ENCODE measurements at regions not wholly inside any gene's neighbourhood (a gene's known extent, or its start where the extent isn't known, plus 50 kb on each side); places are given as distances from the start of the nearest gene placed in this dataset.

DNA sequence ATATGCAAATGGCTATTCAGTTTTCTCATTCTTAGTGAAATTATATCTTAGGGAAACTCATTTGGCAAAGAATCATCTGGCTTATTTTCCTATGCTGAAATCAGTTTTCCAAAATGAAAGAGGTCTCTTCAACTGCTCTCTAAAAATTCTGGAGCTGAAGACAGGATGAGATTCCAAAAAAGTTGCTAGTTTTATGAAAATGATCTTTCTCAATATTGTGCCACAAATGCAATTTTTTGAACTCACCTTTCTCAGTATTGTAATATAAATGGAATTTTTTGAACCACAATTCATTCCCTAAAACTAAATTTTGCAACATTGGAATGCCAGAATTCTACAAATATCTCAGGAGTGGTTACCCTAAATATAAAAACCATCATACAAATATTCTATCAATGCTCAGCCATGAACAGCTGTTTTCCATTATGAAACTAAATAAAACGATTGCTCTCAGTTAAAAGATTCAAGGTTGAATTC is 147.7 kb upstream of the PKDCC start:
- no peaks in the 10 kb centered on the region for H4K20me1 ChIP-seq (ENCODE audit: insufficient read depth, low read length)
- no peaks in the 10 kb centered on the region for H3K36me3 Mint-ChIP-seq
- TF ChIP-seq, protein P1, sequence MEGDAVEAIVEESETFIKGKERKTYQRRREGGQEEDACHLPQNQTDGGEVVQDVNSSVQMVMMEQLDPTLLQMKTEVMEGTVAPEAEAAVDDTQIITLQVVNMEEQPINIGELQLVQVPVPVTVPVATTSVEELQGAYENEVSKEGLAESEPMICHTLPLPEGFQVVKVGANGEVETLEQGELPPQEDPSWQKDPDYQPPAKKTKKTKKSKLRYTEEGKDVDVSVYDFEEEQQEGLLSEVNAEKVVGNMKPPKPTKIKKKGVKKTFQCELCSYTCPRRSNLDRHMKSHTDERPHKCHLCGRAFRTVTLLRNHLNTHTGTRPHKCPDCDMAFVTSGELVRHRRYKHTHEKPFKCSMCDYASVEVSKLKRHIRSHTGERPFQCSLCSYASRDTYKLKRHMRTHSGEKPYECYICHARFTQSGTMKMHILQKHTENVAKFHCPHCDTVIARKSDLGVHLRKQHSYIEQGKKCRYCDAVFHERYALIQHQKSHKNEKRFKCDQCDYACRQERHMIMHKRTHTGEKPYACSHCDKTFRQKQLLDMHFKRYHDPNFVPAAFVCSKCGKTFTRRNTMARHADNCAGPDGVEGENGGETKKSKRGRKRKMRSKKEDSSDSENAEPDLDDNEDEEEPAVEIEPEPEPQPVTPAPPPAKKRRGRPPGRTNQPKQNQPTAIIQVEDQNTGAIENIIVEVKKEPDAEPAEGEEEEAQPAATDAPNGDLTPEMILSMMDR (IDR thresholded peaks at IDR 0.05) = no peak
- no peak overlapping the region for H3K4me2 ChIP-seq (replicated peaks; ENCODE audit: extremely low read depth, low read length, poor library complexity, severe bottlenecking)
- WGBS (ENCODE audit: insufficient coverage) = no CpG with 5 or more reads among the region's 1 CpG
- no peak overlapping the region for H3K27ac Mint-ChIP-seq
- peaks cover 0 to 4% (median 0%) of the 10 kb centered on the region in 7 donors for H3K9me3 Mint-ChIP-seq
- H3K4me1 Mint-ChIP-seq = no peaks in the 10 kb centered on the region
- H3K4me3 ChIP-seq (replicated peaks in 1 of 3; ENCODE audit: low read depth in 2 of 3, low read length in 3 of 3) = no peak overlapping the region
- H3K27ac ChIP-seq (ENCODE audit: low read depth in 1 of 2, low read length in 2 of 2) = no peak overlapping the region
- no peak overlapping the region for H3K9ac ChIP-seq (ENCODE audit: insufficient read depth, low read length, poor library complexity, severe bottlenecking)
- no peak for DNase-seq
- H3K36me3 ChIP-seq (replicated peaks in 1 of 2; ENCODE audit: control insufficient read depth in 1 of 2, insufficient read depth in 2 of 2, low read length in 2 of 2) = no peaks in the 10 kb centered on the region
- peaks cover 0 to 5% (median 4%) of the 10 kb centered on the region in 3 donors for H3K27me3 Mint-ChIP-seq (ENCODE audit: low read depth in 3 of 3)
- no peaks in the 10 kb centered on the region for H3K9me3 ChIP-seq (replicated peaks in 1 of 2; ENCODE audit: control insufficient read depth in 1 of 2, insufficient read depth in 1 of 2, low read length in 2 of 2)
- no peaks in the 10 kb centered on the region for H3K27me3 ChIP-seq (ENCODE audit: control insufficient read depth in 2 of 2, insufficient read depth in 2 of 2, low read length in 2 of 2)
- no peak overlapping the region for H2AFZ ChIP-seq (ENCODE audit: insufficient read depth, low read depth, low read length, poor library complexity, severe bottlenecking)
- H3K79me2 ChIP-seq (ENCODE audit: insufficient read depth, low read length) = no peaks in the 10 kb centered on the region
- no peak overlapping the region for H3K4me3 Mint-ChIP-seq
- H3K4me1 ChIP-seq (ENCODE audit: control insufficient read depth in 1 of 2, insufficient read depth in 2 of 2, low read length in 2 of 2) = no peaks in the 10 kb centered on the region
- intact Hi-C loops (cut with micrococcal nuclease) = no loop called here

DNA sequence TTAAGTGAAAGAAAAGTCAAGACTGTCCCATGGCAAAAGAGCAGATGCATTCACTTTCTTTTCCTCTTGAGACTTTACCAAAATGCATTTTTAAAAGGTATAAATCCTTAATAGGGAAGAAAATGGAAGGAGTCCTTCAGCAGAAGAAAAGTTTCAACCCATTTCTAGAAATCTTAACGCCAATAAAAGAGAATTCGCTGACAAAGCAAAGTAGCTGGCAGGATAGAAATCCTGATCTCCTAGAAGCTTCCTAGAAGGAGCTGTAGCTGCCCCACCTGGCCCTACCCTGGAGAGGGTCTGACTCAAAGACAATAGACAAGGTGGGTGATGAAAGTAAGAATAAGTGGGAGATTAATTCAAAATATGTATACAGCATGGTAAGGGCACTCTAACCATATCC is 144.9 kb upstream of the PKDCC start:
- WGBS (ENCODE audit: insufficient coverage) = no CpG with 5 or more reads among the region's 2 CpGs
- Mint-ChIP-seq H3K36me3 (no peaks in the 10 kb centered on the region), H3K4me1 (no peaks in the 10 kb centered on the region), H3K4me3 (no peak overlapping the region), H3K27ac (no peak overlapping the region), H3K27me3 (ENCODE audit: low read depth in 3 of 3) (peaks cover 0 to 10% (median 4%) of the 10 kb centered on the region in 3 donors), H3K9me3 (peaks cover 0 to 4% (median 0%) of the 10 kb centered on the region in 7 donors)
- no peak overlapping the region for H3K9ac ChIP-seq (ENCODE audit: insufficient read depth, low read length, poor library complexity, severe bottlenecking)
- H3K4me3 ChIP-seq (replicated peaks in 1 of 3; ENCODE audit: low read depth in 2 of 3, low read length in 3 of 3) = no peak overlapping the region
- TF ChIP-seq, protein P1 (IDR thresholded peaks at IDR 0.05) = no peak
- H2AFZ ChIP-seq (ENCODE audit: insufficient read depth, low read depth, low read length, poor library complexity, severe bottlenecking) = no peak overlapping the region
- H3K4me2 ChIP-seq (replicated peaks; ENCODE audit: extremely low read depth, low read length, poor library complexity, severe bottlenecking) = no peak overlapping the region
- no peaks in the 10 kb centered on the region for H3K79me2 ChIP-seq (ENCODE audit: insufficient read depth, low read length)
- no peaks in the 10 kb centered on the region for H3K27me3 ChIP-seq (ENCODE audit: control insufficient read depth in 2 of 2, insufficient read depth in 2 of 2, low read length in 2 of 2)
- no peaks in the 10 kb centered on the region for H4K20me1 ChIP-seq (ENCODE audit: insufficient read depth, low read length)
- H3K4me1 ChIP-seq (ENCODE audit: control insufficient read depth in 1 of 2, insufficient read depth in 2 of 2, low read length in 2 of 2) = no peaks in the 10 kb centered on the region
- no peak for DNase-seq
- intact Hi-C loops (cut with micrococcal nuclease) = no loop called here
- H3K27ac ChIP-seq (ENCODE audit: low read depth in 1 of 2, low read length in 2 of 2) = no peak overlapping the region
- no peaks in the 10 kb centered on the region for H3K9me3 ChIP-seq (replicated peaks in 1 of 2; ENCODE audit: control insufficient read depth in 1 of 2, insufficient read depth in 1 of 2, low read length in 2 of 2)
- H3K36me3 ChIP-seq (replicated peaks in 1 of 2; ENCODE audit: control insufficient read depth in 1 of 2, insufficient read depth in 2 of 2, low read length in 2 of 2) = no peaks in the 10 kb centered on the region
